COLO668 (cell line): ENCODE measurements at regions not wholly inside any gene's neighbourhood (a gene's known extent, or its start where the extent isn't known, plus 50 kb on each side); places are given as distances from the start of the nearest gene placed in this dataset.

Source experiments
- DNase-seq: peaks from one replicate; lab custom pipeline; 2025; ENCODE audit not compliant: unreplicated experiment; lab: John Stamatoyannopoulos, UW

DNA sequence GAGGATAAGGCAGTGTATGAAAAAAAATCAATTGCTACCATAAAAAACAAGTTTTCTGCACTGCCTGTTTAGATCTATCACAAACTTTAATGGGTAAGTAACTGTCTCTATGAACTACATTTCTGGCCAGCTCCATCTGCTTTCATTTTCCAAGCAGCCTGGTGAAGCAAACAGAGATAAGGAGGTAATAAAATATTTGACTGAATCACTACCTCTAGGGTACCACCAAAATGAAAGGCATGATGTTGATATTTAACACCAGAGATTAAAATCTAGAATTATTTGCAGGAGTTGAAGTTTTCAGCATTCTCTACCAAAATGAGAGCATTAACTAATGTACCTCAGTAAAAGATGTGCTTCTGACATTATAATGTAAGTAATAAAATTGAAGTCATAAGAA, 863.5 kb upstream of the MGAT4C start:
- no peak for DNase-seq

DNA sequence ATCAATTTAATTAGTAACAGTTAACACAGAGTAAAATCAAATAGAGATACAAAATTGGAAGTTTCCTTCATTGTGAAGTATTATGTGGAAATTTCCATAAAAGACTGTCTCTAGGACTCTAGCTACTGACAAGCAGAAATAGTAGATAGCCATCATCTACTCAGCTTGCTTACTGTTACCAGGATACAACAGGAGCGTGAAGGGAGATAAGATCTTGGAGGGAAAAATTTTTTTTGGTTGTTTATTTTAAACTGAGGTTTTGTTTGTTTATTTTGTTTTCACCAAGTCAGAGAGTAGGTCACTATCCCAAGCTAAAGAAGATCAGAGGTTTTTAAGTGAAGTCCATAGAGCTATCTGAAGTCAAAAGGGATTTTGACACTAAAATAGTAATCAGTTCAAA, 861.3 kb upstream of the MGAT4C start:
- no peak for DNase-seq

DNA sequence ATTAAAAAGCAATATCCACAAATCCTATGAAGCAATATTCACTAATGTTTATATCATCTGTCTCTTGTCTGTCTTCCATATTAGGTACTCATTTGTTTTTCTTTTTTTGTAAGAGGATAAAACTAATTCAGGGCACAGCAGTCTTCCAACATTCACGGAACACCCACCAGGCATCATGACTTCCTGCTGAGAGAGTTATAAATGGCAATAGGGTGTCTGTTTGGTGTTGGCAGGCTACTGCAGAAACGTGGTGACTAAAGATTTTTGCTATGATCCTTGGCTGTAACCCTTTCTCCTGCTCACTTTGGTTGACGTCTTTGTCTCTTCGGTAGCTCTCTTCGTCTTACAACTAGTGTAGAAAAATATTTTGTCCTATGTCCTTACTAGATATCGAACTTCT, 860.6 kb upstream of the MGAT4C start:
- no peak for DNase-seq

DNA sequence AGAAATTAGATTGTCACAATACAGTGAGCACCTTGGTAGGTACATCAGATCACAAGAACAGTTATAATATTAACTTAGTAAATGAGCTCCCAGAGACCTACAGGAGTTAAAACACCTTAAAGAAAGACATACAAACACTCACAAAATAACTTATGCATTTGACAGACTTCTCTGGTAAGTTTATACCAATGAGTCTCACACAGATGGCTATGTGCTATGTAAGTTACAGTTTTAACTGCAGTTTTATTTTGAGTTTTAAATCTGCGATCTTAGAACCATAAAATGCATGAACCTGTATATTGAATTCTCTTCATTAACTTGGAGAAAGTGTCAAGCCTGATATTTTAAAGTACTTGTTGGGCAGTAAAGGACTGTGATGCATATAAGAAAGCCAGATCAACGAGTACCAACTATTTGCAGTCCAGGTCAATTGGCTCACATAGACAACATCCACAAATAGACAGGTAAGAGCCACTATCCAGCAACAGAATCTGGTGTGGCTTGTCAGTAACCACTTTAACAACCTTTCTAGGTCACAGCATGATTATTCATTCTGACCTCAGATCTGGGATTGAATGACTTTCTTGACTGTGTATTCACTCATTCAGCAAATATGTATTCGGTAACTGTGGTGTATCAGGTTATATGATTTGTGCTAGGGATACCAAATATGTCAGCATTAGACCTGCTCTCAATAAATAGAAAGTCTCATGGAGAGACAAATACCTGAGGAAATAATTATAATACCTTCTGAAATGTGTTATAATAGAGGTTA, 856.6 kb upstream of the MGAT4C start:
- DNase-seq, result no peak

DNA sequence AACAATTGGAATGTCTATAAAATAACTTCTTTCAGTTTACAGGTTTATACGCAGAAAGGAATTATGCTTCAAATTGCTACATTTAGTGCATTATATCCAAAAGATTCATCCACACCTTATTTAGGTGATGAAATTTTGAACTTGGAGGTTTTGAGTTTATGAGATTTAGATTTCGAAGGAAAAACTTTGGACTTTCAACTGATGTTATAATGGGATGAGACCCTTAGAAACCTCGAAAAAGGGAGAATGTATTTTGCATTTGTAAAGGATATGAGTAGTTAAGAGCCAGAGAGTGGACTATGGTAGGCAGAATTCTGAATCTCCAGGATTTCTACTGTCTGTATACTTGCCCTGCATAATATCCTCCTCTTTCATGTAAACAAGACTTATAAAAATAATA, 851.6 kb upstream of the MGAT4C start:
- DNase-seq, result no peak

DNA sequence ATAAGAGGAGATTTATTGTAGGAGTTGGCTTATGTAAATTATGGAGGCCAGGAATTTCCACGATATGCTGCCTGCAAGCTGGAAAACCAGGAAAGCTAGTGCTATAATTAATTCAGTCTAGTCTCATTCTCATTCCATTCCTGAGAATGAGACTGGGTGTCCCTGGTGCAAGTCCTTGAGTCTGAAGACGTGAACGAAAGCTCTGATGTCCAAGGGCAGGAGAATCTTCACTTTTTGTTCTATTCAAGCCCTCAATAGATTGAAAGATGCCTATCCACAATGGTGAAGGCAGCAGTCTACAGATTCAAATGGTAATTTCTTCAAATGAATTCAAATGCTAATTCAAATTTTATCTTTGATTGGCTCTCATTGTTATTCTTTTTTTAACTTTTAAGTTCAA, 851.1 kb upstream of the MGAT4C start:
- no peak for DNase-seq

DNA sequence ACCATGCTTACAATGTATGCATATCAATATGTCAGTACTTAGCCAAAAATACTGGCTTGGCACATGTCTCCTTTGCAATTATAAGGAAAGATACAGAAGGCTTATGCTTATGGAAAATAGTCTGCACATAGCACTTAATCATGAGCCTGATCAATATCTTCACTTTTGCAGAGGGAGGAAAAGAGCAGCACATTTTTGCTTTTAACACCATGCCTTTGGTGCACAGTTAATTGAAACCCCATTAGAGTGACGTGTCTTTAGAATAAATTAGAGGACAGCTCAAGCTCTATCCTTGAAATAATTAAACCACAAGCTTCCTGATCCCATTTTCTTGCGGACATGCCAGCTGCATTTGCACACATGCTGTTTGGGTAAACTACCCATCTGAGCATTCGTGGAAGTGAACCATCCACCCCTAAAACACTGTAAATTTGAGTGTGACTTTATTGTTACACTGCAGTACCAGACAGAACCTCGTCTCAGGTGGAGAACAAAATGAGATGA, 839.9 kb upstream of the MGAT4C start:
- DNase-seq, result no peak

DNA sequence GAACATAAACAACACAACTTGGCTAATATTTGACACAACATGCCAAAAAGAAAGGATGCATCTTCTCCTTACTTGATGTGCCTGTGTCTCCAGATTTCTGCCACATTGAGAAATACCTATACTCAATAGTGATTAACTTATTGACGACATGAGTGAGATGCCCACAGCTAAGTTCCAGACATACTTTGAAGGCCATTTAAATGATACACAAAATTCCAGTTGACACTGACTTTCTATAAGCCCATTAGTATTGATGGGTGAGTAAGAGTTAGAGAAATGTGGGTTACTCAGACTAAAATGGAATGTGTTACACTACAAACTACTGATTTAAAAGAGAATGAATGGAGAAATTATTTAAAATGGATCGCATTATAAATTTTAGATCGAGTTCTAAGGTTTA, 838.2 kb upstream of the MGAT4C start:
- DNase-seq, result no peak

DNA sequence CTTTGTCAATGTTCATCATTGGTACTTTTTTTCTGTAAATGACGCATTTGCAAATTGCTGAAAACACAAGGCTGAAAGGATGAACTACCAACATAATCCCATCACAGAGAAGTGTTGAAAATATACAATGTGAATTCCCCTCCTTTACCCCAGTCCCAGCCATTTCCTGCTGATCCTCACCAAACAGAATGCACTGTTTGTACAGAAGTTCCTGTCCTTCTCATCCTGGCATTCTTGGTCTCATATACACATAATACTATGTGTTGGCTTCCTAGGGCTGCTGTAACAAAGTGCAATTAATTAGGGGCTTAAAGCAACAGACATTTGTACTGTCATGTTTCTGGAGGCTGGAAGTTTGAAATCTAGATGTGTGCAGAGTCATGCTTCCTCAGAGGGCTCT, 836.2 kb upstream of the MGAT4C start:
- no peak for DNase-seq

DNA sequence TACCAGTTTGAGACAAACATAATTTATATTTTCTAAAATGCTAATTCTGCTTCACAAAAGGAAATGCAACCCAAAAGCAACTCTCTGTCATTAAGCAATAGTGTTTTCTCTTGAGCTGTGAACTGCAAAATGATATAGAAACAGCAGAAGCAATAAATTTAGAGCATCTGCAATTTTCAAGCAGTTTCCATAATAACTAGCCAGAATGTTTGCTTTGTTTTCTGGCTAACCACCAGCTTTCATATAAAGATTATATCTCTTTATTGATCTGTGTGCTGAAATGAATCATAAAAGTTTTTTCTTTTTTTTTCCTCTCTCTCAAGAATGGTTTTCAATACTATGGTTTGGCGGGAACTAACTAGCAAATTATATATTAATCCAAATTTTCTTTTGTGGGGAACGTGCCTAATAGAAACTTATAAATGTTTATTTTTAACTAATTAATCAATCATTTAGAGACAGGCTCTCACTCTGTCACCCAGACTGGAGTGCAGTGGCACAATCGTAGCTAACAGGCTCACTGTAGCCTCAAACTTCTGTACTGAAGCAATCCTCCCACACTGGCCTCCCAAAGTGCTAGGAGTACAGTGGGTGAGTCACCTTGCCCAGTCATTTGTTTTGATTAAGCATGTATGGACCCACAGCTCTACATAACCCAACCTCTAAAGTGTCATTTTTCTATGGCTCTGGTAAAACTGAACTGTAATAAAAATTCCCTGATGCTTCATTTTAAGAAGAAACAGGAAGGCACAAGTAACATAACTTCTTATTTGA, 830.1 kb upstream of the MGAT4C start:
- DNase-seq, result no peak

DNA sequence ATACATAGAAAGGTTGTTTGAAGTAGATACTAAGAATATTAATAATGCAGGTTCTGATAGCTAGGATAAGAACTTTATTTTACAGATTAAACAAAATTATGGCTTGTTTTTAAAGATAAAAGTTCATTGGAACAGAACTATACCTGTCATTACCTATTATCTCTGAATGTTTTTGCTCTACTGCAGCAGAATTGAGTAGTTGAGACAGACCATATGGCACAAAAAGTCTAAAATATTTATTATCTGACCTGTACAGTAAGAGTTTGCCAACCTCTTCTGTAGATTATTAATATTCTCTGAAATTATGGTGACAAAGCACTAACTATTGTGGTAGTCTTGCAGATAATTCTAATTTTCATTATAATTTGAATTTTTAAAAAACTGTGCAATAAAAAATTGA, 829.1 kb upstream of the MGAT4C start:
- DNase-seq, result no peak

DNA sequence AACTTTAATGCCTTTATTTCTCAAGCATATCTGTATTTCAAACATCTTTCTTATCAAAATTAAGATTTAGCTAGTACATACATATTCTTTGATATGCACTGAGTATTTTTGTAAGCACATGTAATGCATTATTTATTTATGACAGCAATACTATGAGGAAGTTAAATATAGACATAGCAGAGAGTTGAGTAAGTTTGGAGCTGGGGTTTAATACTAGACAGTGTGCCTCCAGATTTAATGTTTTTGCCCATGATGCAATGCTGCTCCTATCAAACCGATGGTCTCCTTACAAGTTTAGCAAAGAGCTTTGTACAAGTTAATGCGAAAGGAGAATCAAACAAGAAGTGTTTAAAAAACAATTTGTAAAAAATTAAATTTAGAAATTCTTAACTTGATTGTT, 826.6 kb upstream of the MGAT4C start:
- no peak for DNase-seq

DNA sequence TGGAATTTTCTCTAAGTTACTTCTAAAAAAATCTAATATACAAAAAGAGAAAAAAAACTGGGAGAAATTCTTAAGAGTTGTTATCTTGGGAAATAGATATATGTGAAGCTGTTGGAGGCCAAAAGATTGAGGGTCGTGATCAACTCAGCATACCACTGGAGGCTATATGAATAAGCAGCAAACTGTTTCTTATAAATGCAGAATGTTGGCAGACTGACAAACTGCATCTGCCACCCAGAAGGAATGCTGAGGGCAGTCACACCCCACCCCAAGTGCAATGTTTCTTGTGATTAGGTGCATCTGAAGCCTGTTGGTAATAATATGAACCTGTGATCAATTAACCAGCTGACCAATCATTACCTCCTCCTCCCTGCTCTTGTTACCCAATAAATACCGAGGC, 818.6 kb upstream of the MGAT4C start:
- no peak for DNase-seq

DNA sequence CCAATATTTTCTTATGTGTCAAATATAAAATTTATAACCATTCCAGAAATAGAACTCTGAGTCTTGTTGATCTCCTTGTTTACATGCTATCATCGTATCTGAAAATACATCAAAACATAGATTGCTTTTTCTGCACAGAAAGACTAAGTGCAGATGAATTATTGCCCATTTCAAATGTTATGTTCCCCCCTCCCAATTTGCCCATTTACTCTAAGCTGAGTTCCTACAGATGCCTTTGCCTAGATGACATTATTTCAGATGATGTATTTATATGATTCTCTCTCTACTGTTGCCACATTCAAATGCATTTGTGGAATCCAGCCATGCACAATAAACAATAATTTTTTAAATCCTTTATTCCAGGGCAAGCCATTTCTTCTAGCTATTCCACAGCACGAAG, 810.1 kb upstream of the MGAT4C start:
- no peak for DNase-seq

DNA sequence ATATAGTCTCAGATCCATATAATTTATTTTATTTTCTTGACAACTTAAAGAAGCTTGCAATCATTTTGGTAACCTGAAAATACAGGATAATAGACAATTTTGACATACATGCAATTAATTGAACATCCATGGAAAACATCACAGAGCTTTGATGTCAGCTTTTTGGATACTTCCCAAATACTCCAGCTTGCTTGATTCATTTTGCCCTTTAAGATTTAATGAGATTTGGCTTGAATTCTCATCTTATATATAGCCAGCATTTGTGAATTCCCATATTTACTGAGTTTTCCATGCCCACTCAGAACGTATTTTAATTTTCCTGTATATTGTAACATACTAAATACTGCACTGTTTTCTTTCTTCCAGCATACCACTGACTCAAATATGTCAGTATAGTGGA, 803.0 kb upstream of the MGAT4C start:
- DNase-seq, result no peak

DNA sequence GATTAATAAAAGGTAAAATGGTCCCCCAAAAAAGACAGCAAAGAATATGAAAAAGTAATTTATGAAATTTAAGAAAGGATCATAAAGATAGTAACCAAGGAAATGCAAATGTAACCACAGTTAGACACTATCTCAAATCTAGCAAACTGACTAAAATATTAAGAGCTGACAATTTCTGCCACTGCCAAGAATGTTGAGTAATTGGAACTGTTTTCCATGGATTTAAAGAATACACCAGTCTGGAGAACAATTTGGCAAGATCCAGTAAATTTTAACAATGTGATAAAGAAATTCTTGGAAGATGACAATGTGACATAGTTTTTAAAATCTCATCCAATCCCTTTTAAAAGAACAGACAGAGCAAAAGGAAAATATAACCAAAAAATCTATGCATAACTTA, 798.0 kb upstream of the MGAT4C start:
- DNase-seq, result no peak

DNA sequence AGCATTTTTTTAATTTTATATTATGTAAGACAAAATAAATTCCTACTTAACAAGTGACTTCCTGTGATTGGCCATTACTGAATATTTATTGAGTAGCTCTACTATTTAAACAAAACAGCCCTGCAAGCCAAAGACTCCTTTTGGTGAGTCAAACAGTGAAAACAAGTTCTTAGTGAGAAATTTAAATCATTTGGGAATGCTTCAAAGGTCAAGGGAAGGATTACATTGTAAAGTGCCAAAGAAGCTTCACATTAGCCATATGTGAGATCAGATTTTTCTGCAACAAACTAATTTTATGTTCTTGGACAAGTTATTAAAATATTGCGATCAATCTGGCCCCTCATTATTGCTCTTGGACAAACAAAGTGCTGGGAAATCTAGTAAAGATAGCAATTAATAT, 795.4 kb upstream of the MGAT4C start:
- DNase-seq, result no peak

DNA sequence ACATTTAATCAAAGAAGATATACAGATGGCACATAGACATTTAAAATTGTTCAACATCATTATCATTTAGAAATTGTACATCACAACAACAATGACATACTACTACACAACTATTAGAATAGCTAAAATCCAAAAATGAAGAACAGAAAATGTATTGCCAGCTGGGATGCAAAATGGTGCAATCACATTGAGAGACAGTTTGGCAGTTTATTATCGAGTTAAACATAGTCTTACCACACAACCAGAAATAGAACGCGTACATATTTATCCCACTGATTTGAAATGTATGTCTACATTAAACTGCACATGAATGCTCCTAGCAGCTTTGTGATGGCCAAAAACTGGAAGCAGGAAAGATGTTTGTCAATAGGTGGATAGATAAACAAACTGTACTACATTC, 791.5 kb upstream of the MGAT4C start:
- no peak for DNase-seq

DNA sequence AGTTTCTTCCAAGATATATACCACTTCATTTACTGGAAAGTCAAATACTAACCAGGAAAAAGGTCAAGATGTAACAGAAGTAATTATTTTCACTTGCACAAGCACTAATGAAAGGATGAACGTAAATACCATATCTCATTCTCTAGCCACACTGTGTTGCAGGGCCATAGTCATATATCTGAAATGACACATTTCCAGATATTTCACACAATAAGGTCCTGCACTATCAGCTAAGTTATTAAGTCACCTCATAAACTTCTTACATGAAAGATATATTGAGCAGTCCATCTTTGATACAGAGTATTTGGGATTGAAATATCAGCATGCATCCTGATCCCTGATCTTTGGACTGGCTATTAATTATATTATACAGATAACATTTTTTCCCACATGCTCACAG, 783.3 kb upstream of the MGAT4C start:
- no peak for DNase-seq

DNA sequence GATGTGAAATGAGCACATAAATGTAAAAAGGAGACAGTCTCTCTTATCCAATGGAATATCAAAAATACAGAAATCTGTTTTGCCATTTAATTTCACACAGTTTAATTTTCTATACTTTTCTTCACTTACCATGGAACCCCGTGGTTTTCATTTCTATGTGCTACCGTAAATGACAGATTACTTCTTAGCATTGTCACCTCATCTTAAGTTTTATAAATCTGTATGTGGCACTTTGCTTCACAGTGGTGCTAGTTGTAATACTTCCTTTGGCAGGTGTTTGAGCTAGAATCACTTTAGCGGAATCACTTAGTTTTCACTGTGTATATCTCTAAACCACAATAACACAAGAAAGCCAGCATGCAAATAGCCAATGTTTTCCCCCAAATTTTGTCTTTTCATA, 781.9 kb upstream of the MGAT4C start:
- no peak for DNase-seq

DNA sequence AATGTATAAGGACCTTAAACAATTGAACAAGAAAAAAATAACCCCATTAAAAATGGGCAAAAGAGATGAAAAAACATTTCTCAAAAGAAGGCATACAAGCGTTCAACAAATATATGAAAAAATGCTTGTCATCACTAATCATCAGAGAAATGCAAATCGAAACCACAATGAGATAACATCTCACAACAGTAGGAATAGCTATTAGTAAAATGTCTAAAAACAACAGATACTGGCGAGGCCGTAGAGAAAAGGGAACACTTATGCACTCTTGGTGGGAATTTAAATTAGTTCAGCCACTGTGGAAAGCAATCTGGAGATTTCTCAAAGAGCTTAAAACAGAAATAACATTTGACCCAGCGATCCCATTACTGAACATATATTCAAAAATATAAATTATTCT, 769.8 kb upstream of the MGAT4C start:
- DNase-seq, result no peak

DNA sequence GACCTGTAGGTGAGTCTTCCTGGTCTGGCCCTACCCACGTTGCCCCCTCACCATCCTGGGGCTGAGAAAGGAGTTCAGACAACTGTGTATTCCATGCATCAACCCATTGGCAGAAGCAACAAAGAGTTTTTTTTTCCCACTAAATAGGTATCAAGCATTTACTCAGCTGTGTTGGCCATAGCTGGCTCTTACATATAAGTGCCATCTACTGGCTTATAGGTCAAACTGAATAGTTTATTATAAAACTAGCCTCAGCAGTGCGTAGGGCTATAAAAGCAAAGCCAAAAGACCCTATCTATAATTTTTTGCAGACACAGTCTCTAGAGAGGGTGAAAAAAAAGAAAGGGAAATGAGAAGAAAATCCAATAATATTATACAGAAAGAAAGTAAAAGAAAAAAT, 765.2 kb upstream of the MGAT4C start:
- no peak for DNase-seq

DNA sequence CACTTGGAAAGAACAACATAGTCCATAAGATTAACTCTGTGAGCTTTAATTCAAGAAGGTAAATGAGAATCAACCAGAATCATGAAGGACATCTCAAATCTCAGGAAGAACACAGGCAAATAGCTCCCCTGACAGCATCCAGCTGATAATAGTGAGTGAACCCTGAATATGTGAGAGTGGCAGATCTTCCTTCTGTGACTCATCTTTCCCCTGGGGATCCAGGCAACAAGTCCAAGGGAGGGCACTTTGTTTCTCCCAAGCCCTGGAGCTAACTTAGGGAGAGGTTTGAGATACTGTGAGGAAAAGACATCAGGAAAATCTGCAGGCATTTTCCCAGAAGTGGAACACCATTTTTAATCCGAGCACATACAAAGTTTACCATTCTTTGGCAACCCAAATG, 763.9 kb upstream of the MGAT4C start:
- DNase-seq, result no peak
